Liver (tissue), 8 donors: ENCODE measurements at regions not wholly inside any gene's neighbourhood (a gene's known extent, or its start where the extent isn't known, plus 50 kb on each side); places are given as distances from the start of the nearest gene placed in this dataset.

ENCODE experiments used
- DNase-seq: peaks from one replicate; pipeline ENCODE4 v3.0.0-alpha.2; 2017; ENCODE audit warnings: low spot score
- H3K27ac ChIP-seq, 2 donors: one replicate each; pipeline ENCODE4 v1.7.0; 2013; ENCODE audit warnings: inconsistent platforms in 2 of 2, low read length in 2 of 2, control low read depth in 1 of 2, low read depth in 1 of 2, mild to moderate bottlenecking in 1 of 2
- H3K27me3 ChIP-seq, 4 donors: one replicate each; pipeline versions ENCODE4 v1.6.1 to v1.7.0; 2013; ENCODE audit warnings: low read length in 3 of 4, inconsistent platforms in 1 of 4, mild to moderate bottlenecking in 1 of 4, moderate library complexity in 1 of 4; ENCODE audit not compliant: control insufficient read depth in 4 of 4, insufficient read depth in 4 of 4
- H3K36me3 ChIP-seq, 4 donors: one replicate each; pipeline versions ENCODE4 v1.6.1 to v1.7.0; 2013; ENCODE audit warnings: low read length in 3 of 4, mild to moderate bottlenecking in 3 of 4, low read depth in 1 of 4, moderate library complexity in 1 of 4; ENCODE audit not compliant: control insufficient read depth in 4 of 4, insufficient read depth in 3 of 4
- H3K4me1 ChIP-seq, 4 donors: one replicate each; pipeline versions ENCODE4 v1.6.1 to v1.7.0; 2013; ENCODE audit warnings: low read length in 3 of 4, mild to moderate bottlenecking in 3 of 4, moderate library complexity in 1 of 4; ENCODE audit not compliant: control insufficient read depth in 4 of 4, insufficient read depth in 4 of 4
- H3K4me3 ChIP-seq, 3 donors: one replicate each; pipeline versions ENCODE4 v1.6.1 to v1.7.0; 2013; ENCODE audit warnings: low read length in 3 of 3, control low read depth in 1 of 3, low read depth in 1 of 3, mild to moderate bottlenecking in 1 of 3
- H3K9ac ChIP-seq, 2 donors: one replicate each; pipeline ENCODE4 v1.7.0; 2013; ENCODE audit warnings: low read length in 2 of 2, mild to moderate bottlenecking in 2 of 2, moderate library complexity in 2 of 2, control low read depth in 1 of 2, low read depth in 1 of 2
- H3K9me3 ChIP-seq, 4 donors: one replicate each; pipeline versions ENCODE4 v1.6.1 to v1.7.0; 2013; ENCODE audit warnings: low read length in 3 of 4; ENCODE audit not compliant: control insufficient read depth in 4 of 4
- ATF3 ChIP-seq: IDR thresholded peaks from 2 replicates; pipeline ENCODE4 v1.6.1; 2016; ENCODE audit warnings: antibody characterized with exemption
- CTCF ChIP-seq: fragments of 150-350 bp; IDR thresholded peaks from 2 replicates; pipeline ENCODE4 v1.5.1; 2017; ENCODE audit warnings: improper control_type of control experiment, low read depth, low read length; ENCODE audit not compliant: missing input control
- EGR1 ChIP-seq, 2 donors: IDR thresholded peaks; 2 replicates each; pipeline ENCODE4 v1.6.1; 2016 to 2018; ENCODE audit warnings: antibody characterized with exemption in 2 of 2, low read depth in 2 of 2
- FOXA1 ChIP-seq: IDR thresholded peaks from 2 replicates; pipeline ENCODE4 v1.6.1; 2016; ENCODE audit warnings: antibody characterized with exemption
- FOXA2 ChIP-seq: IDR thresholded peaks from 2 replicates; pipeline ENCODE4 v1.6.1; 2016; ENCODE audit warnings: antibody characterized with exemption
- GABPA ChIP-seq, 2 donors: IDR thresholded peaks in 1 of 2; conservative IDR thresholded peaks in 1 of 2; 2 replicates each; pipeline ENCODE4 v1.6.1; 2016; ENCODE audit warnings: antibody characterized with exemption in 2 of 2, mild to moderate bottlenecking in 1 of 2, moderate library complexity in 1 of 2
- HNF4A ChIP-seq, 2 donors: conservative IDR thresholded peaks; 2 replicates each; pipeline ENCODE4 v1.6.1; 2016; ENCODE audit warnings: antibody characterized with exemption in 2 of 2, mild to moderate bottlenecking in 2 of 2
- JUND ChIP-seq, 2 donors: IDR thresholded peaks; 2 replicates each; pipeline ENCODE4 v1.6.1; 2016; ENCODE audit warnings: antibody characterized with exemption in 2 of 2
- MAX ChIP-seq: IDR thresholded peaks from 2 replicates; pipeline ENCODE4 v1.6.1; 2016; ENCODE audit warnings: antibody characterized with exemption
- NR2F2 ChIP-seq: IDR thresholded peaks from 2 replicates; pipeline ENCODE4 v1.6.1; 2016; ENCODE audit warnings: antibody characterized with exemption
- RAD21 ChIP-seq, 2 donors: IDR thresholded peaks; 2 replicates each; pipeline ENCODE4 v1.6.1; 2016; ENCODE audit warnings: antibody characterized with exemption in 2 of 2, mild to moderate bottlenecking in 2 of 2
- REST ChIP-seq: IDR thresholded peaks from 2 replicates; pipeline ENCODE4 v1.6.1; 2016; ENCODE audit warnings: antibody characterized with exemption, mild to moderate bottlenecking
- RXRA ChIP-seq, 2 donors: IDR thresholded peaks; 2 replicates each; pipeline ENCODE4 v1.6.1; 2017 to 2018; ENCODE audit warnings: antibody characterized with exemption in 2 of 2, mild to moderate bottlenecking in 1 of 2
- SP1 ChIP-seq: IDR thresholded peaks from 2 replicates; pipeline ENCODE4 v1.6.1; 2018; ENCODE audit warnings: antibody characterized with exemption, mild to moderate bottlenecking
- TAF1 ChIP-seq: conservative IDR thresholded peaks from 2 replicates; pipeline ENCODE4 v1.6.1; 2016; ENCODE audit warnings: antibody characterized with exemption, mild to moderate bottlenecking
- YY1 ChIP-seq: IDR thresholded peaks from 2 replicates; pipeline ENCODE4 v1.6.1; 2016; ENCODE audit warnings: antibody characterized with exemption, mild to moderate bottlenecking
- ZBTB33 ChIP-seq: IDR thresholded peaks from 2 replicates; pipeline ENCODE4 v1.6.1; 2016; ENCODE audit warnings: antibody characterized with exemption
- whole genome bisulfite sequencing: extraction: QIAGEN DNeasy Blood & Tissue Kit; methylation state at CpG from one replicate; pipeline ENCODE4 v1.1.7; 2013; 5-methylcytosine and 5-hydroxymethylcytosine counted together
- donor health status: healthy.
- donor health status: healthy.
- donor health status: healthy.
- donor health status: healthy.
- donor health status: healthy.

DNA sequence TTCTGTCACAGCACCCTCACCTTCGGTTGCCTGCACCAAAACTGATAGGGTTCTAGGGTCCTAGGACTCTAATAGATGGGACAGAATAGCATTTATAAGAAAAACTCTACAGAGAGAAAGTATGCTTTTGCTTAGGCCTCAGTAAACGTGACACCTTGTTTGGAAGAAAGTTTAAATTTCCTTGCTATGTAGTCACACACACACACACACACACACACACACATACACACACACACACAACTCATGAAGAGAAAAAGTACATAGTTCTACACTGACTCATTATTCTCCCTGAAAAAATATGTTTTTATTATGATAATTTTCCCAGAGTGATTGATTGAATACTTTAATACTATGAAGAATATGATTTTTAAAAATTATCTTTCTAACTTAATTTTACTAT is 220.8 kb upstream of the SNX19 start:
- Histone ChIP-seq H3K4me1 (no peaks in the 10 kb centered on the region), H3K36me3 (no peaks in the 10 kb centered on the region), H3K9ac (no peak overlapping the region), H3K27ac (no peak overlapping the region), H3K27me3 (peaks cover 0 to 10% (median 1%) of the 10 kb centered on the region in 4 donors), H3K9me3 (no peaks in the 10 kb centered on the region), H3K4me3 (no peak overlapping the region)
- TF ChIP-seq EGR1 (IDR thresholded peaks at IDR 0.05; ENCODE audit: low read depth in 2 of 2) (no peak), HNF4A (conservative IDR thresholded peaks at IDR 0.05) (no peak), REST (no peak), NR2F2 (no peak), FOXA2 (no peak), SP1 (no peak), ATF3 (no peak), CTCF (no peak), JUND (IDR thresholded peaks at IDR 0.05) (no peak), MAX (no peak), RAD21 (IDR thresholded peaks at IDR 0.05) (no peak), ZBTB33 (no peak), FOXA1 (no peak), TAF1 (no peak)
- WGBS = 63% methylated on average over 2 of the region's 2 CpGs
- no peak for DNase-seq

DNA sequence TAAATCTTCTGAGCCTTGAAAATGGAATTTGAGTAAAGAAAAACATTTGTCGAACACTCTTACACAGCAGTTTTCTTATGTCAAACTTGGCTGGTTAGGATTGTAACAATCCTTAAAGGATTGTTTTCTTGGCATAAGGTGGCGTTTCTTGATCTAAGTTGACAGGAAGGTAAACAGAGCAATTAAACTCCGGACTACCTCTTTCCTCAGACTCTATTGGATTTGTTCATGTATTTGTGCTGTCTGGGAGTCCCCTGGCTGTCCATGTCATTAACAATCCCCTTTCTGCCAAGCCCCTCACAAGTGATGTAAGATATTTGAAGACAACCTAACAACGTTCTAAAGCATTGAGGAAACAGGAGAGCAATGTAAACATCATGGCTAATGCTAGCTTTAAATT is 222.5 kb upstream of the SNX19 start:
- Histone ChIP-seq H3K36me3 (no peaks in the 10 kb centered on the region), H3K9ac (no peak overlapping the region), H3K4me3 (no peak overlapping the region), H3K4me1 (no peaks in the 10 kb centered on the region), H3K27me3 (peaks cover 0 to 10% (median 1%) of the 10 kb centered on the region in 4 donors), H3K9me3 (no peaks in the 10 kb centered on the region), H3K27ac (no peak overlapping the region)
- WGBS = 42% methylated on average over 4 of the region's 4 CpGs
- no peak for DNase-seq
- TF ChIP-seq FOXA1 (no peak), RXRA (IDR thresholded peaks at IDR 0.05) (no peak), SP1 (no peak), NR2F2 (no peak), YY1 (no peak), EGR1 (IDR thresholded peaks at IDR 0.05; ENCODE audit: low read depth in 2 of 2) (no peak), GABPA (IDR thresholded peaks at IDR 0.05 in 1 of 2, conservative IDR thresholded peaks at IDR 0.05 in 1 of 2) (no peak), JUND (IDR thresholded peaks at IDR 0.05) (no peak), ZBTB33 (no peak), TAF1 (no peak), FOXA2 (no peak), ATF3 (no peak), CTCF (no peak), HNF4A (conservative IDR thresholded peaks at IDR 0.05) (no peak), MAX (no peak)
